ENCODE measurements at regions not wholly inside any gene's neighbourhood (a gene's known extent, or its start where the extent isn't known, plus 50 kb on each side); places are given as distances from the start of the nearest gene placed in this dataset.
"Not testable (repeated sequence)": the region's sequence is repeated elsewhere in the genome, so short reads cannot be mapped to it uniquely, and the experiment has no call there.

GRCh38 chrX:2640436-2641150 lies 50.5 kb upstream of the CD99 start:
- DNase-seq, result no peak

GRCh38 chrX:2638279-2638678 lies 52.8 kb upstream of the CD99 start:
- DNase-seq, result no peak

- no peak for DNase-seq
These were observed 55.8 kb upstream of the CD99 start for GRCh38 chrX:2635342-2635741.

GRCh38 chrX:2632533-2633504 lies 58.3 kb upstream of the CD99 start:
- no peak for DNase-seq

- DNase-seq, result no peak
These were observed 59.2 kb upstream of the CD99 start for GRCh38 chrX:2631743-2632532.

- not testable (repeated sequence) for DNase-seq
These were observed 60.0 kb upstream of the CD99 start for GRCh38 chrX:2630935-2631742.

- DNase-seq, result not testable (repeated sequence)
These were observed 60.8 kb upstream of the CD99 start for GRCh38 chrX:2630008-2630934.

GRCh38 chrX:2629316-2630007 lies 61.6 kb upstream of the CD99 start:
- DNase-seq, result no peak

- DNase-seq, result no peak
These were observed 62.3 kb upstream of the CD99 start for GRCh38 chrX:2628751-2629315.

GRCh38 chrX:2627272-2627867 lies 63.7 kb upstream of the CD99 start:
- DNase-seq, result no peak

GRCh38 chrX:2626750-2627149 lies 64.3 kb upstream of the CD99 start:
- DNase-seq, result no peak

GRCh38 chrX:2620576-2620975 lies 70.5 kb upstream of the CD99 start:
- no peak for DNase-seq

- no peak for DNase-seq
These were observed 72.6 kb upstream of the CD99 start for GRCh38 chrX:2618516-2618915.

- no peak for DNase-seq
These were observed 76.2 kb upstream of the CD99 start for GRCh38 chrX:2614911-2615310.

- no peak for DNase-seq
These were observed 80.6 kb upstream of the CD99 start for GRCh38 chrX:2610246-2611170.

GRCh38 chrX:2609431-2610238 lies 81.5 kb upstream of the CD99 start:
- no peak for DNase-seq

GRCh38 chrX:2608638-2609430 lies 82.3 kb upstream of the CD99 start:
- no peak for DNase-seq
